Kidney (tissue), 13 donors: ENCODE measurements at regions not wholly inside any gene's neighbourhood (a gene's known extent, or its start where the extent isn't known, plus 50 kb on each side); places are given as distances from the start of the nearest gene placed in this dataset.

ENCODE experiments used
- DNase-seq, 5 donors: peaks; one replicate each; pipeline ENCODE4 v3.0.0-alpha.2; 2013 to 2020
- FAIRE-seq: peaks from 2 replicates; lab custom pipeline; 2012; peaks lifted over from hg19 to GRCh38; lab: Jason Lieb, UNC
- H3K27ac ChIP-seq, 2 donors: one replicate each; pipeline ENCODE4 v1.7.0; 2013; ENCODE audit warnings: low read depth in 2 of 2, low read length in 2 of 2, inconsistent platforms in 1 of 2
- H3K27me3 ChIP-seq: one replicate; pipeline ENCODE4 v1.7.1; 2013; ENCODE audit warnings: low read length, inconsistent platforms; ENCODE audit not compliant: control insufficient read depth, insufficient read depth
- H3K36me3 ChIP-seq, 3 donors: one replicate each; pipeline versions ENCODE4 v1.7.0 to v1.7.1; 2013; ENCODE audit warnings: low read length in 3 of 3, control low read depth in 1 of 3, inconsistent platforms in 1 of 3; ENCODE audit not compliant: insufficient read depth in 3 of 3, control insufficient read depth in 2 of 3
- H3K4me1 ChIP-seq, 3 donors: one replicate each; pipeline versions ENCODE4 v1.7.0 to v1.7.1; 2013; ENCODE audit warnings: low read length in 3 of 3, inconsistent platforms in 1 of 3, low read depth in 1 of 3; ENCODE audit not compliant: control insufficient read depth in 2 of 3, insufficient read depth in 2 of 3
- H3K4me3 ChIP-seq, 3 donors: one replicate each; pipeline versions ENCODE4 v1.7.0 to v1.8.1; 2013; ENCODE audit warnings: low read length in 3 of 3, control low read depth in 1 of 3, inconsistent platforms in 1 of 3
- H3K9ac ChIP-seq, 3 donors: one replicate each; pipeline versions ENCODE4 v1.7.0 to v1.7.1; 2013; ENCODE audit warnings: low read length in 3 of 3, control low read depth in 1 of 3, inconsistent platforms in 1 of 3
- H3K9me3 ChIP-seq, 3 donors: one replicate each; pipeline versions ENCODE4 v1.7.0 to v1.7.1; 2013; ENCODE audit warnings: low read length in 3 of 3, control low read depth in 1 of 3, inconsistent platforms in 1 of 3; ENCODE audit not compliant: control insufficient read depth in 2 of 3, insufficient read depth in 1 of 3
- intact Hi-C: fragments of 100-400 bp; cut with DNase I; formaldehyde crosslinking; loops from one replicate; pipeline ENCODE4 v1.11.1; 2022
- TF ChIP-seq, protein P1 (sequence below): IDR thresholded peaks from 3 replicates; pipeline ENCODE4 v1.5.1; 2012; ENCODE audit warnings: mild to moderate bottlenecking, moderate library complexity, borderline replicate concordance; ENCODE audit not compliant: insufficient read depth; ENCODE audit errors: extremely low read depth
- donor health status: control.
- donor health status: control.
- donor health status: control.
- donor health status: control.
- donor health status: control.
- donor health status: DM: yes; HTN: yes; CAD: no.
- donor health status: Normal renal cell carcinoma (clear cell type).

DNA sequence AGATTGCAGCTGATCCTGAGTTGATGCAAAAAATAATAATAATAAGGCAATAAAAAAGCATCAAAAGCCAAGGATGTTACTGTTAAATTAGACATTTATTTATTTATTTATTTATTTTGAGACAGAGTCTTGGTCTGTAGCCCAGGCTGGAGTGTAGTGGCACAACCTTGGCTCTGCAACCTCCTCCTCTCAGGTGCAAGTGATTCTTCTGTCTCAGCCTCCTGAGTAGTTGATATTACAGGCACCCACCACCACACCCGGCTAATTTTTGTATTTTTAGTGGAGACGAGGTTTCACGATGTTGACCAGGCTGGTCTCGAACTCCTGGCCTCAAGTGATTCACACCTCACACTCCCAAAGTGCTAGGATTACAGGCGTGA, 465.5 kb upstream of the NRP1 start:
- no peaks in the 10 kb centered on the region for H3K9me3 ChIP-seq
- DNase-seq: no peak
- no peak overlapping the region for H3K4me3 ChIP-seq
- TF ChIP-seq, protein P1, sequence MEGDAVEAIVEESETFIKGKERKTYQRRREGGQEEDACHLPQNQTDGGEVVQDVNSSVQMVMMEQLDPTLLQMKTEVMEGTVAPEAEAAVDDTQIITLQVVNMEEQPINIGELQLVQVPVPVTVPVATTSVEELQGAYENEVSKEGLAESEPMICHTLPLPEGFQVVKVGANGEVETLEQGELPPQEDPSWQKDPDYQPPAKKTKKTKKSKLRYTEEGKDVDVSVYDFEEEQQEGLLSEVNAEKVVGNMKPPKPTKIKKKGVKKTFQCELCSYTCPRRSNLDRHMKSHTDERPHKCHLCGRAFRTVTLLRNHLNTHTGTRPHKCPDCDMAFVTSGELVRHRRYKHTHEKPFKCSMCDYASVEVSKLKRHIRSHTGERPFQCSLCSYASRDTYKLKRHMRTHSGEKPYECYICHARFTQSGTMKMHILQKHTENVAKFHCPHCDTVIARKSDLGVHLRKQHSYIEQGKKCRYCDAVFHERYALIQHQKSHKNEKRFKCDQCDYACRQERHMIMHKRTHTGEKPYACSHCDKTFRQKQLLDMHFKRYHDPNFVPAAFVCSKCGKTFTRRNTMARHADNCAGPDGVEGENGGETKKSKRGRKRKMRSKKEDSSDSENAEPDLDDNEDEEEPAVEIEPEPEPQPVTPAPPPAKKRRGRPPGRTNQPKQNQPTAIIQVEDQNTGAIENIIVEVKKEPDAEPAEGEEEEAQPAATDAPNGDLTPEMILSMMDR: no peak
- FAIRE-seq: no peak
- peaks cover 0 to 8% (median 2%) of the 10 kb centered on the region in 3 donors for H3K4me1 ChIP-seq
- no peak overlapping the region for H3K9ac ChIP-seq
- no peaks in the 10 kb centered on the region for H3K27me3 ChIP-seq
- intact Hi-C loops: no loop called here
- H3K27ac ChIP-seq: no peak overlapping the region
- H3K36me3 ChIP-seq: no peaks in the 10 kb centered on the region

DNA sequence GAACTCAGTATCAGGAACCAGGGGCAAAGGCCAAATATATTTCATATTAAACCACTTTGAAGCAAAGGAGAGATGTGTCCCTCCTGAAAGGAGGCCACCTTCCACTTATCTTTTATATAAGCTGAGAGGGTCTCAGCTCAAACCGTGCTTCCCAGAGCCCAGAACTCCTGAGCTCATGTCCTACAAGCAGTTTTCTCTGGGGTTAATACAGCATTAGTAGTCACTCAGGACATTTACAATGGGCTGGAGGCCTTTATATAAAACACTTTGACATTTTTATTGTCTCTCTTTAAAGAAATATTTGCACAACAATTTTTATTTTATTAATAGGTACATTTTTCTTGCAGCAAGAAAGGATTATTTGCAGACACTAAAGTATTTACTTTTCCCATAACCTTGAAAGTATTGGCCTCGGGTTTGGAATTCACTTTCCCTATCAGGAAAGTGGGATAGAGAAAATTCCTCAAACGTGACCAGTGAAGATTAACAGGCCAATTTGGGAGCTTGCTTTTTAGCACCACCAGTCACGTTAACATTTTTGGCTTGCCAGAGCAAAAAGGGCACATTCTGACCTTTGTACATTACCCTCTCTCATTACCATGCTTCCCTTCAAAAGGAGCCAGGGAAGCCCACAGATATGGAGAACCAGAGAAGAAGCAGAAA, 464.9 kb upstream of the NRP1 start:
- no peaks in the 10 kb centered on the region for H3K9me3 ChIP-seq
- no peaks in the 10 kb centered on the region for H3K36me3 ChIP-seq
- TF ChIP-seq, protein P1: no peak
- H3K27ac ChIP-seq: peak overlapping the region in 1 of 2 donors; percentile 32
- H3K27me3 ChIP-seq: no peaks in the 10 kb centered on the region
- intact Hi-C loops: no loop called here
- DNase-seq: peak in 2 of 5 donors; percentile 67 to 72
- H3K4me3 ChIP-seq: no peak overlapping the region
- peaks cover 0 to 8% (median 2%) of the 10 kb centered on the region in 3 donors for H3K4me1 ChIP-seq
- H3K9ac ChIP-seq: peak overlapping the region in 1 of 3 donors; percentile 3
- FAIRE-seq: no peak

DNA sequence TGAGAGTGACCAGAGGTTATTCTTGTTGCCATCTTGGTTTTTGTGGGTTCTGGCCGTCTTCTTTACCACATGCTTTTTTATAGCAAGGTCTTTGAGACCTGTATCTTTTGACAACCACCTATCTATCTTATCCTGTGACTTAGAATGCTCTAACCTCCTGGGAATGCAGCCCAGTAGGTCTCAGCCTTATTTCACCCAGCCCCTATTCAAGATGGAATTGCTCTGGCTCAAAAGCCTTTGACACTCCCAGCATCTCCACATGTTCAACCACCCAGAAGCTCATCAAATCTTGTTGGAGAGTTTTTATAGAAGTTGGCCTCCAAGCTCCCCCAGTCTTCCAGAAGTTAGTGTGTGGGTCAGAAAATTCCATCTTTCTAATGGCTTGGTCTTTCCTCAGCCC, 464.3 kb upstream of the NRP1 start:
- TF ChIP-seq, protein P1: no peak
- intact Hi-C loops: no loop called here
- no peak for FAIRE-seq
- H3K9ac ChIP-seq: no peak overlapping the region
- peaks cover 0 to 8% (median 2%) of the 10 kb centered on the region in 3 donors for H3K4me1 ChIP-seq
- no peaks in the 10 kb centered on the region for H3K36me3 ChIP-seq
- no peaks in the 10 kb centered on the region for H3K9me3 ChIP-seq
- no peak for DNase-seq
- no peak overlapping the region for H3K4me3 ChIP-seq
- no peak overlapping the region for H3K27ac ChIP-seq
- no peaks in the 10 kb centered on the region for H3K27me3 ChIP-seq
